ENCODE measurements at regions not wholly inside any gene's neighbourhood (a gene's known extent, or its start where the extent isn't known, plus 50 kb on each side); places are given as distances from the start of the nearest gene placed in this dataset.

DNA sequence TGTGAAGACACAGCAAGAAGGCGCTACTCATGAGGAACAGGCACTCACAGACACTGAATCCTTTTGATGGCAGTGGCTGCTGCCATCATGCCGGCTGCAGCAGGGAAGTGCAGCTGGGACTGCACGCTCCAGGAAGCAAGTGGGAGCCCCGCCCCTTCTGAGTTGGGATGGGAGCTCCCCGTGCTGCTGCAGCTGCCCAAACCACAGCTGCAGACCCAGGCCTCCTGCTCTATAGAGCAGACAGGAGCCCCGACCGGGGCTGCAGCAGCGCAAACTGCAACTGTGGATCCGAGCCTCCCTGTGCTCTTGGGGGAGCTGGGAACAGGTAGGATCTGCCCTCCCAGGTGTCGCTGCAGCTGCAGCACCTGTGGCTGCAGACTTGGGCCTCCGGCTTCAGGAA is 65.2 kb upstream of the MARK1 start:
- no peak for TF ChIP-seq EZH2phosphoT487 (IDR thresholded peaks at IDR 0.05; ENCODE audit: insufficient read depth, low read depth)
- no peak for TF ChIP-seq EZH2 (IDR thresholded peaks at IDR 0.05; ENCODE audit: insufficient read depth, poor library complexity, severe bottlenecking)
